ENCODE measurements at regions not wholly inside any gene's neighbourhood (a gene's known extent, or its start where the extent isn't known, plus 50 kb on each side); places are given as distances from the start of the nearest gene placed in this dataset.
"Not testable (repeated sequence)": the region's sequence is repeated elsewhere in the genome, so short reads cannot be mapped to it uniquely, and the experiment has no call there.

DNA sequence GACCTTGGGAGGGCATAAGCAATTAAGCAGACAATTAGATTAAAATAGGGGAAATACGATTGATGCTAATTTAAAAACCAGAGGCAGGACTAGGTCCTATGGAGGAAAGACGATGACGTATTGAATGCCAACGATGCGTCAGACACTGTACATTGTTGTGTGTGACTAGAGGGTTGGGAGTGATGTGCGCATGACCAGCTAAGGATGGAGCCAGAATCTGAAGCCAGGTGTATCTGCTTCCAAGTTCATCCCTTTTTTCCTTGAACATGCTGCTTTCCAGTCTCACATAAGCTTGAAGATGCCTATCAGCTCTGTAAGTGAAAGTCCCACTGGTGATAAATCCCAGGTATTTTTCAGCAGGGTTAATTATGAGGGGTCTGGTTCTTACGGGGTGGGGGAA lies 576.2 kb downstream of the MATN1 start:
- ATAC-seq: no peak
- no peak for DNase-seq (ENCODE audit: low spot score)

DNA sequence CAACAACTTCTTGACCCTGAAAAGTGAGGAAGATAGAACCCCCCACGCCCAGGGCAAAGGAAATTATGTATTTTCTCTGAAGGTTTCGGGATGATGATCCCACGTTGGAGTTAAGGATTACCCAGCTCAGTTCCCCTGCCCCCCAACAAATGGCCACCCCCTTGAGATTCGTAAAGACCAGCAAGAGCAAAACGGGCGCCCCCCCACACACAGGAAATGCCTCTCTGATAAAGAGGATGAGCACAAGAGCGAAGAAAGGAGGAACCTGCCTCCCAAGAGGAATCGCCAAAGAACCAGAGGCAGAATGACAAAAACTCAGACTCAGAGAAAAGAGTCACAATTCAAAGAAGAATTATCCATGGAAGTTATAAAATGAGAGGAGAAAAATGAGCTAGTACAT lies 576.9 kb downstream of the MATN1 start:
- DNase-seq (ENCODE audit: low spot score): no peak
- no peak for ATAC-seq

DNA sequence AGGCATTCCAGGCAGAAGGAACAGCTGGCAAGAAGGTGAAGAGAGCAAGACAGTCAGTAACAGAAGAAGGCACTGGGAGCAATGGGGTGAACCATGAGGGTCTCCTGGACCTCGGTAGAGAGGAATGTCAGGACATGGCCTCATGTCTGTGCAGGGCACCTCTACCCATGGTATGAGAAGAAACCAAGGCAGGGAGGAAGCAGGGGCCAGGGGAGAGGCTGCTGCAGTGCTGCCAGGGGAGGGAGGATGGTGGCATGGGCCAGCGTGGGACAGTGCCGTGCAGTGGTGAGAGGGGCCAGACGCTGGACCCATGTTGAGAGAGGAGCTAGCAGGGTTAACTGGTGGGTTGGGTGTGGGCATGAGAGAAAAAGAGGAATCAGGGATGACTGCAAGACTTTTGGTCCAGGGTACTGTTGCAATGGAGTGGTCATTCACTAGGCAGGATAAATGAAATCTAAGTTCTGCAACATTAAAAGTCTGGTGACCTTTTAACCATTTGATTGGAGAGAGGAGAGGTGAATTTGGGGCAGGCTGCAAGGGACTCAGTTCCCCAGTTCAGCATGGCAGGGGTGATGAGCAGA lies 577.6 kb downstream of the MATN1 start:
- DNase-seq (ENCODE audit: low spot score) (peak; percentile 27), ATAC-seq (no peak)

DNA sequence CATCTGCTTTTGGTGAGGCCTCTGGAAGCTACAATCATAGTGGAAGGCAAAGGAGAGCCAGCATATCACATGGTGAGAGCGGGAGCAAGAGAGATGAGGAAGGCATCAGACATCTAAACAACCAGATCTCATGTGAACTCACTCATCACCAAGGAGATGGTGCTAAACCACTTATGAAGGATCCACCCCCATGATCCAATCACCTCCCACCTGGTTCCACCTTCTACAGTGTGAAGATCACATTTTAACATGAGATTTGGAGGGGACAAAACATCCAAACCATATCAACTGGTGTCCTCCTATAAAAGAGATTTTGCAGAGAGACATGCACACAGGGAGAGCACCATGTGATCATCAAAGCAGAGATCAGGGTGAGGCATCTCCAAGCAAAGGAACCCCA lies 578.6 kb downstream of the MATN1 start:
- no peak for ATAC-seq
- no peak for DNase-seq (ENCODE audit: low spot score)

DNA sequence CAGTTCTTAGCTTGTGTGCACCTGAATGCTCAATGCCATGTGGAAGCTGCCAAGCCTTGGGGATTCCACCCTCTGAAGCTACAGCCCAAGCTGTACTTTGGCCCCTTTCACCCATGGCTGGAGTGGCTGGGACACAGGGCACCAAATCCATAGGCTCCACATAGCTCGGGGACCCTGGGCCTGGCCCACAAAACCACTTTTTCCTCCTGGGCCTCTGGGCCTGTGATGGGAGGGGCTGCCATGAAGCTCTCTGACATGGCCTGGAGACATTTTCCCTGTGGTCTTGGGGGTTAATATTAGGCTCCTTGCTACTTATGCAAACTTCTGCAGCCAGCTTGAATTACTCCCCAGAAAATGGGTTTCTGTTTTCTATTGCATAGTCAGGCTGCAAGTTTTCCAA lies 579.9 kb downstream of the MATN1 start:
- no peak for ATAC-seq
- DNase-seq (ENCODE audit: low spot score): peak; percentile 24

DNA sequence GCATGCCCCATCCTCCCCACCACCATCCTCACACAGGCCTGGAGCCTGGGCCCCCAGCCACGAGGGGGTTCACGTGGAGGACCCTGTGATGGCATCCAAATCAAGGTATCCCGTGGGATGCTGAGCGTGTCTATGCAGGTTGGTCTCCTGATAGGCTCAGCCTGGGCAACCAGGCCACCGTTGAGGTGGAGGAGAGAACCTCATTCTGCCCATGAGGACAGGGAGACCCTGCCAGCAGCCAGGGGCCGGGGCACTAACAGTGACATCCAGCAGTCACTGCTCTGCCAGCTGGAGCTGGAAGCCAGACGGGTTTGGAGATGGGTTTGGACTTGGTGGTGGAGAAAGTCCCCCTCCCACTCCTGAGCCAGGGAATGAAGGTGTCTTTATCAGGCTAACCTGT lies 582.8 kb downstream of the MATN1 start:
- DNase-seq (ENCODE audit: low spot score): peak; percentile 37
- no peak for ATAC-seq

DNA sequence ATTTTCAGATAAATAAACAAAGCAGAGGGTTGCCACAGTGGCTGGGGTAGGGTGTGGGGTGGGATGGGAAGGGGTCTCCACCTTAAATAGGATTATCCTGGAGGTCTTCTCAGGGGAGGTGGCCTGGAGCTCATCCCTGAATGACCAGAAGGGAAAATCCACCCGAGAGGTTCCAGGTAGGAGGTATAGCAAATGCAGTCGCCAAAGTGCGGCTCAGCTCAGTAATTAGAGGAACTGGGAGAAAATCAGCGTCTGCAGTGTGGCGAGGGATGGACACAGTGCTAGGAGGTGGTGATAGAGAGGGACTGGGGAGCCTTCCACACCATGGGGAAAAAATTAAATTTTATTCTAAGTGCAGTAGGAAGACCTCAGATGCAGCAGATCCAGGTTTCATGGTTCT lies 584.5 kb downstream of the MATN1 start:
- DNase-seq (ENCODE audit: low spot score) (no peak), ATAC-seq (no peak)

DNA sequence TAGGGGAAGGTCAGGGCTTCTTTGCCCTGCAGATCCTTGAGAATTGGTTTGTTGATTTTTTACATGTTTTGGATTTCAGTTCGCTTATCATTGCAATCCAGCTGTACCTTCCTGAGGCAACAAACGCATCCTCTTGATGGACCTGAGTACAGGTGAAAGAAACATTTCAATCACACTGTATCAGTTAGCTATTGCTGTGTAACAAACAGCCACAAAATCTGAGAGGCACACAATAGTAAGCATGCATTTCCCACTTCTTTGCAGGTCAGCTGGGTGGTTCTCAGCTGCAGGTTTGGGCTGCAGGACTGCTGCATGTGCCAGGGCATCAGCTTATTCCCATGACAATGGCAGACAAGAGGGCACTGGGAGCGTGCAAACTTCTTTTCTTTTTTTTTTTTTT lies 586.4 kb downstream of the MATN1 start:
- no peak for ATAC-seq
- DNase-seq (ENCODE audit: low spot score): no peak

DNA sequence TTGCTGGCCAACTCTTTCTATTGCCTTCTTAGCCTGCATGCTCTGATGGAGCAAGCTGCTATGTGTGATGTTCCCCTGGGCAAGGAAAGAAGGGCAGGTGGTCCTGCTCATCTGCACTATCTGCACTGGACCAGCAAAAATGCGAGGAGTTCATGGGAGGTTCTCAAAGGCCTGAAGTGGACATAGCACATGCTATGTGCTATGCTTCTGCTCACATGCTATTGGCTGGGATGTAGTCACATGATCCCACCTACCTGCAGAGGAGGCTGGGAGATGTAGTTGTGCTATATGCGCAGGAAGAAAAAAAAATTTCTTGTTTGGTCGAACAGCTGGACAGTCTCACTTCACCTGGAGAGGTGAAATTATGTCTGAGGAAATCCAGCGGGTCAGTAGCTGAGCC lies 587.7 kb downstream of the MATN1 start:
- no peak for ATAC-seq
- no peak for DNase-seq (ENCODE audit: low spot score)

DNA sequence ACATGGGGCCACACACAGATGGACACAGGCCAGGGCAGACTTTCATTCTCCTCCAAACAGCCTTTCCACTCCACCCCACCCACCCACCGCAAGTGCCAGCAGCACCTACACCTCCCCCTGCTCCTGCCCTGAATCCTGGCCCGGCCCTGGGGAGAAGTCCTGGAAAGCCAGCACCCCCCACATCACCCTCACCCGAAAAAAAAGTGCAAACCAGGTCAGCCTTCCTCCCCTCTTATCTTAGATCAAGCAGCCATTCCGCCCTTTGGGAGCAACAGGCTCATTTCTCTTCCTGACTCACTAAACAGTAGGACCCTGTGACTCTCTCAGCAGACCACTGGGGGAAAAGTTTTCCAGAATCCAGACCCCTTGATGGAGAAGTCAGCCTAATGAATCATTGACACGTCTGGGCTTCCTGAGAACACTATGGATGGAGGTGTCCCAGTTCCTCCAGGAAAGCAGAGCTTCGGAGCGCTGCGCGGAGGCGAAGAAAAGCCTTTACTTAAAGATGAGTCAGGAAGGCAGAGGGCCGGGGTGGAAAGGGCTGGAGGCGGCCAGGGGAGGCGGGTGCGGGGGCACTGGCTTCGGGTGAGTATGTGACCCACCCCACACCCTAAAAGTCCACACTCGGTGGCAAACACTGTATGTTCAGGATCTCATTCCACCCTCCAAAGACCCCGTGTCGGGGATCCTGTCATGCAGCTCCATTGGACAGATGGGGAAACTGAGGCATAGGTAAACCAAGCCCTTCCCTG lies 588.7 kb downstream of the MATN1 start:
- peak; percentile 31 for DNase-seq (ENCODE audit: low spot score)

DNA sequence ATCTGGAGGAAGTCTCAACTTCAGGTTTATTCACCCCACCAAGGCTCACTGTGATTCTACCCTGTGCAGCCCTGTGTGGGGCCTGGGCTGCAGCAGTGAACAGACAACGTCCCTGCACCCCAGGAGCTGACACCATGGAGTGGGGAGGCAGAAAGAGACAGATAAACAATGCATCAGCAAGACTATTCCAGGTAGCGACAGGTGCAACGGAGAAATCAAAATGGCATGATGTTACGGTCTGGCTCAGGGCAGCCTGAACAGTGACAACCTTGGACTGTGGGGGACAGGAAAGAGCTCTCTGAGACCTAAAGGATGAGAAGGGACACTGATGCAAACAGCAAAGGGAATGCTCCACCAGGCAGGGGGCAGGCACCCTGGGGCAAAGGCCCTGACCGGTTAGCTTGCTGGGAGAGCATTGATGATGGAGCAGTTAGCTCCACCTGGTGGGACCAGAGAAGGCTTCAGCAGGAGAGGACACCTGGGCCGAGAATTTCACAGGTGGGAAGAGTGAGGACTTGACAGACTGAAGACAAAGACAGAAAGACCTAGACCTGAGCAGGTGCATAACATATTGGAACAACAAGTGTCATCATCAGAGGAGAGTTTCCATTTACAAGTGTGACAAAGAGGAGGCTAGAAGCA lies 589.9 kb downstream of the MATN1 start:
- DNase-seq (ENCODE audit: low spot score) (no peak), ATAC-seq (peak; percentile 42)

More for the DNA sequence above, 588.7 kb downstream of the MATN1 start:
- ATAC-seq: no peak

DNA sequence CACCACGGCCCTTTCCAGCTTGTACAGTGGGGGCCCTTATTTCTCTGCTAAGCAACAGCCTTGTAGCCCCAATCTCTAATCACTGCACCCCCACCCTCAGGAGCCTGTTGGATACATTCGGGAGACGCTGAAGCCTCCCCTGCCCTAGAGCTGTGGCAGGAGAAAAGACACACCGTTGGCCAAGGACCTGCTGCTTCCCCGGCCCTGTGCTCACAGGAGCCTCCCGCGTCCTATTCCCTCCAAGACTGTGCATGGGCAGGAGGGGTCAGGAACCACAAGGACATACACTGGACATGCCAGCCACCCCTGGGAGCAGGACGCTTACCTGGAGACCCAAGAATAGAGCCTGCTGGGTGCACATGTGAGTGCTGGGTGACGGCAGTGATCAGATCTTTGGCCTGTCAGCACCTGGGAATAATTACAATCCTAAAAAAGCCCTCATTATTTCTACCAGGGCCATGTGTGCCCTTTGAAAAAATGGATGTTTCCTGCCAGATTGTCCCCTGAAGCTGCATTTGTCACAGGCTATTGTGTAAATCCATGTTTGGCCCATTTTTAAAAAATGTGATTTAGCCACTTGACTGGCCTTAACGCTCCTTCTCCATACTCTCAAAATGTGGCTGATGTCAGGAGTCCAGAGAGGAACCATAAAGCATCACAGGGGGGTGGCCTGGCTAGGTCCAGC lies 590.6 kb downstream of the MATN1 start:
- DNase-seq (ENCODE audit: low spot score) (no peak), ATAC-seq (no peak)

DNA sequence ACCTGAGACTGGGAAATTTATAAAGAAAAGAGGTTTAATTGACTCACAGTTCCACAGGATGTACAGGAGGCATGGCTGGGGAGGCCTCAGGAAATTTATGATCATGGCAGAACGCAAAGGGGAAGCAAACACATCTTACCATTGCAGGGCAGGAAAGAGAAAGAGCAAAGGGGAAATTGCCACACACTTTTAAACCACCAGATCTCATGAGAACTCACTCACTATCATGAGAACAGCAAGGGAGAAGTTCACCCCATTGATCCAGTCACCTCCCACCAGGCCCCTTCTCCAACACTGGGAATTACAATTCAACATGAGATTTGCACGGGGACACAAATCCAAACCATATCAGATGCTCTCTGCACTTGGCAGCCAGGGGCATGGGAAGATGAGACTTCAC lies 592.8 kb downstream of the MATN1 start:
- DNase-seq (ENCODE audit: low spot score); ATAC-seq: not testable (repeated sequence)

DNA sequence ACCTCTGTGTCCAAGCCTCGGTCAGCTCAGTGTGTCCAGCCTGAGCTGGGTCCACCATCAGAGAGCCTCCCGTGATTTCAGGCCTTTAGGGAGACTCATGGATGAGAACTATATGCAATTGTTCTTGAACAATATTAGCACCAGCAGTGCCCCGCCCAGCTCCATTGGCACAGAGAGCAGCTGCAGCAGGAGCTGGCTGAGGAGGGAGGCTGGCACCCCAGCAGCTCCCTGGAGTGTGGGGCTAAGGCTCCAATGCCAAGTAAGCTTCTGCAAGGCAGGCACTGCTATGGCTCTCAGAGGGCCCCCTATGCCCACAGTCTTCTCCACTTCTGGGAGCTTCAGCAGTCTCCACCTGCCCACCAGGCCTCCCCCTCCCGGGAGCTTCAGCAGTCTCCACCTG lies 593.3 kb downstream of the MATN1 start:
- no peak for DNase-seq (ENCODE audit: low spot score)
- no peak for ATAC-seq

DNA sequence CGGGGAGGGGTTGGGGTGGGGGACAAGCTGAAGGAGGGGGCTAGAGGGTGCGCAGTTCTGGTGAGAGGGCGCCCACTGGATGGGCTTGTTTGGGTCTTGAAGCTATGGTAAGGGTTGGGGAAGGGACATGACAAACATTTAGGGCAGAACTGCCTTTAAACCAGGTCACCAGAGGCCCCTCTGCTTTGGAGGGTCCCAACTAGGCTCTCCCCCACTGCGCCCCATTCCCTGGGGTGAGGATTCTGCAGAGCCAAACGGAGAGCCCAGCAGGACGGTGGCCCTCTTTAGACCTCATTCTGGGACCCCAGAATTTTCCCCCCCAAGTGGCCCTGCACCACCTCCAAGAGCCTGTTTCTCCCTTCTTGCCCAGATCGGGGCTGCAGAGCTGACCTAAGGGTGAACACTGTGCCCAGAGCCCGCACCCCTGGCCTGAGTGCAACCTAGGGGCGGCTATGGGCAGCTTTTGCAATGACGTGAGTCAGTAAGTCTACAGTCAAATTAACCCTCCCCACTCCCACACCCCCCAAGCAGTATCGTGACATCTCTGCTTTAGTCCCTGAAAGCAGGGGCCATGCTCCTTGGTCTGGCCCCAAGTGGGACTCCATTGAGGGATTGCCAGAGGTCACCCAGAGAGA lies 593.8 kb downstream of the MATN1 start:
- DNase-seq (ENCODE audit: low spot score) (no peak), ATAC-seq (no peak)

DNA sequence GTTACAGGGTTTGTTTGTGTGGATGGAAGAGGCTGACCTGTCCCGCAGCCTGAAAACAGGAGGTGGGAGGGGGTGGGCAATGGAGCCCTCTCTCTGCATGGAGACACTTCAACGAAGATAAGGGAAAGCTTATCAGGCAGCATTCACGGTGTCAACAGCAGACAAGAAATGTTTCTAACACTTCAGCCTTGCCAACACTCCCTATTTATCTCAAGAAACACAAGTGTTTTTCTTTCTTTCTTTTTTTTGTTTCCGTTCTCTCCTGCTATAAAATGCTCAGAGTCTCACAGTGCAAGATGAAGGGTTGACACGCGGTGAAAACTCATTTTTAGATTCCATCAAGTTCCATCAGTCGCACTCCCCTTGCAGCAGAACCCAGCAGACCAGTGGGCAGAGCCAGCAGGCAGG lies 594.4 kb downstream of the MATN1 start:
- ATAC-seq: no peak
- no peak for DNase-seq (ENCODE audit: low spot score)

DNA sequence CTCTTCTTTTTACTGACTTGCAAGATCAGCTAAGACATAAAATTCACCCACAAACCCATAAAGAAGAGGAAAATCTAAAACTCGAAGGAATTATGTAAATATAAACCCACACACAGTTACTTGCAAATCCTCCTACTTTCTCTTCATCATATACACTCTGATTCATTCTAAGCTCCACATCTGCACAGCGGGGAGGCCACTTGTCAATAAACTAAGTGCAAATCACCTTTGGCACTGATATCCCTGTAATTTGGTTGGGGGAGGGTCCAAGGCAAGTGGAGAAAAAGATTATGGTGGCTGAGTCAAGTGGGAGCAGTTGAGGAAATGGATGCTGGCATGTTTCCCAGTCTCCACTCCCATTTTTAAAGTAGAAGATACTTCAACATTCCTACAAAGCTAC lies 596.5 kb downstream of the MATN1 start:
- no peak for ATAC-seq
- no peak for DNase-seq (ENCODE audit: low spot score)

DNA sequence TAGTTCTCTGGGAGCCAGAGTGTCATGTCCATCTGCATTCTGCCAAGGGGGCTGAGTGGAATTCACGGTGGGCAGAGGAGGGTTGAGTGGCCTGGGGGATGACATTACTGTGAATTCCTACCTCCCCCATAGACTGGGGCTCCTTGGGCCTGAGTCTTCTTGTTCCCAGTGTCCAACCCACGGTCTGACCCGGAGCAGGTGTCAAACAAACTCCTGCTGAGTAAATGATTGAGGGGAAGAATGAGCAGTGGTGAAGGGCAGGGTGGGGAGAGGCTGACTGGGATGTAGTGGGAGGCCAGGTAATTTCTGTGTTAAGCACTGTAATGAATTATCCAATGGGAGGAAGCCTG lies 597.6 kb downstream of the MATN1 start:
- ATAC-seq (no peak), DNase-seq (ENCODE audit: low spot score) (no peak)

DNA sequence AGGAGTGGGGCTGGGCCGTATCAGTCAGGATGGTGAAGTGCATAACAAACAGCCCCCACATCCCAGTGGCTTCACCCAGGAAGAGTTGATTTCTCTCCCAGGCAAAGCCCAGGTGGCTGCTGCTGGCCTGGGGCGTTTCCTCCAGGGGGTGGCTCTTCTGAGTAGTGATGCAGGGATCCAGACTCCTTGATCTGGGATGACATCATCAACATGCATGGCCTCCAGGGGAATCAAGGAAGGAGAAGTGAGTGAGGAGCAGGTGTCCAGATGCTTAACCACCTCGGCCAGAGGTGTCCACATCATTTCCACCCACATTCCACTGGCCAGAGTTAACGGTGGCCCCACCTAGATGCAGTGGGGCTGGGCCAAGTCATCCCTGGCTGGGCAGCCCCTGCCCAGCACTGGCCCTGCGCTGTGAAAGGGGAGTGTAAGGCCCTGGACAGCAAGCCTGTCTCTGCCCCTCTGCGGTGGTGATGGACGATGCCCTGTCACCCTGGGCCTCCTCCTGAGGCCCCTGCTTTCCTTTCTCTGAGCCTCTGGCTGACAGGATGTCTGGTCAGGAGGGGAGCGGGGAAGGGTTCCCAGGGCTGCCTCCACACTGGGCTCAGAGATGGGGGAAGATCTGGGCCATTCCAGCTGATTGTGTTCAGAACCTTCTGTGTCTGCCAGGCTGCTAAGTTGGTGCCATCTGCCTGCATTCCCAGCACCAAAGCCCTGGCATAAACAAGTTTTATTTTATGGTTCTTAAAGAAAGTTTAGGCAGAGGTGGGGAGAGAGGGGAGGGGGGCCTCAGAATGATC lies 598.2 kb downstream of the MATN1 start:
- ATAC-seq (no peak), DNase-seq (ENCODE audit: low spot score) (no peak)

DNA sequence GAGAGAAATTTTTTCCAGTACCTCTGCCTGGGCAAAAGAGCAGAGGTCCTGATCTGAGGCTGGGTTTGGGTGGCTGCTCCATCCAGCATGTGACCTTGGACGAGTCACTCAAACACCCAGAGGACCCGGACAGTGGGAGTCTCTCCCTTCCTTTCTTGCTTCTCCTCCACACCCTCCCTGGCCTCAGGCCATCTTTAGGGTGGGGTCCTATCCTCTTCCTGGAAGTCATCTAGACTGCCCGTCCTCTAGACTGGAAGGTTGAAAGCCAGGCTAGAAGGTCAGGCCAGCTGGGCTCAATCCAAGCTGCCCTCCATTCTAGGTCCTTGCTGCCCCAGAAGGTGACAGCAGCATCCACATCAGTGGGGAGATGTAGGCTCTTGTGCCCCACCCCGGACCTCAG lies 599.5 kb downstream of the MATN1 start:
- DNase-seq (ENCODE audit: low spot score) (no peak), ATAC-seq (no peak)

DNA sequence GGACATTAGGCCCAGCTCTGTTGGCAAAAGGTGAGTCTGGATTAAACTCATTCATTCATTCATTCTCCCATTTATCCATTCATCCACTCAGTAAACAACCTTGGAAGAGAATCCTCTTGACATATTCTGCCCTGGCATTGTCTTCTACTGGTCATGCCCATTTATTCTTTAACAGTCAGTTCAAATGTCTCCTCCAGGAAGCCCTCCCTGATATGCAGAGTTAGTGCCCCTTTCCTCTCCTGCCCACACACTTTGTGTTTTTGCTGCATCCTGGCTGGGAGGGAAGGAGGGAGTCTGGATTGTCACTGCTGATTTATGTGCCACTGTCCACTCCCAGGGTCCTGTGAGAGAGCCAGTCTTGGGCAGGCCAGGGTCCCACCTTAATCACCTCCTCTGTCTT lies 600.3 kb downstream of the MATN1 start:
- DNase-seq (ENCODE audit: low spot score): no peak
- no peak for ATAC-seq
